ENCODE measurements at regions not wholly inside any gene's neighbourhood (a gene's known extent, or its start where the extent isn't known, plus 50 kb on each side); places are given as distances from the start of the nearest gene placed in this dataset.

DNA sequence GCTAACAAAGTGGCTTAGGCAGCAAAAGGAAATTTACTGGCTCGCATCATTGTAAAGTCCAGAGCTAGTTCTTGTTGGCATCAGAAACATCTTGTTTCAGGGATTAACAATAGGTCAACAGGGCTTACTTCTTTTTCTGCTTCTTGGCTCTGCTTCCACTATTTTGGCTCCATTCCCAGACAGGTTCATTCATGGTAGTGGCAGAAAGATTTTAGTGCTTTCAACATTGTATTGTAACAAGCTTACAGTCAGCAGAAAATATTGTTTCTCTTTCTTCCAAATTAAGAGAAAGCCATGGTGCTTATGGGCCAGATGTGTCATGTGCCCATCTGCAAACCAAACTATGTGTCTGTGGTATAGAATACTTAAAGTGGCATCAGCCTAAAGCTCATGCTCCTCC, 315.6 kb downstream of the RAB38 start:
- peaks cover 9% of the 10 kb centered on the region for H3K9me3 Mint-ChIP-seq
- ChIA-PET CTCF (no interaction called here), POLR2A (interaction anchor here (0.8 kb wide), 1 partner anchor 28 kb away, joined by 3 read pairs; no protein-coding TSS in a partner anchor)
- ATAC-seq (no peak), DNase-seq (ENCODE audit: low spot score) (no peak)
- no peak for TF ChIP-seq ZNF396 (CRISPR knock-in tag; IDR thresholded peaks at IDR 0.05; ENCODE audit: borderline replicate concordance)
- no peak for TF ChIP-seq ETV6 (CRISPR knock-in tag; IDR thresholded peaks at IDR 0.05)
- no peak for TF ChIP-seq GTF2I (CRISPR knock-in tag; conservative IDR thresholded peaks at IDR 0.05)
- TF ChIP-seq, protein P1, sequence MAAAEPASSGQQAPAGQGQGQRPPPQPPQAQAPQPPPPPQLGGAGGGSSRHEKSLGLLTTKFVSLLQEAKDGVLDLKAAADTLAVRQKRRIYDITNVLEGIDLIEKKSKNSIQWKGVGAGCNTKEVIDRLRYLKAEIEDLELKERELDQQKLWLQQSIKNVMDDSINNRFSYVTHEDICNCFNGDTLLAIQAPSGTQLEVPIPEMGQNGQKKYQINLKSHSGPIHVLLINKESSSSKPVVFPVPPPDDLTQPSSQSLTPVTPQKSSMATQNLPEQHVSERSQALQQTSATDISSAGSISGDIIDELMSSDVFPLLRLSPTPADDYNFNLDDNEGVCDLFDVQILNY (CRISPR knock-in tag; IDR thresholded peaks at IDR 0.05): no peak
- no peak for TF ChIP-seq TP53 (CRISPR knock-in tag; IDR thresholded peaks at IDR 0.05)
- TF ChIP-seq, protein P2, sequence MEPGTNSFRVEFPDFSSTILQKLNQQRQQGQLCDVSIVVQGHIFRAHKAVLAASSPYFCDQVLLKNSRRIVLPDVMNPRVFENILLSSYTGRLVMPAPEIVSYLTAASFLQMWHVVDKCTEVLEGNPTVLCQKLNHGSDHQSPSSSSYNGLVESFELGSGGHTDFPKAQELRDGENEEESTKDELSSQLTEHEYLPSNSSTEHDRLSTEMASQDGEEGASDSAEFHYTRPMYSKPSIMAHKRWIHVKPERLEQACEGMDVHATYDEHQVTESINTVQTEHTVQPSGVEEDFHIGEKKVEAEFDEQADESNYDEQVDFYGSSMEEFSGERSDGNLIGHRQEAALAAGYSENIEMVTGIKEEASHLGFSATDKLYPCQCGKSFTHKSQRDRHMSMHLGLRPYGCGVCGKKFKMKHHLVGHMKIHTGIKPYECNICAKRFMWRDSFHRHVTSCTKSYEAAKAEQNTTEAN (CRISPR knock-in tag; IDR thresholded peaks at IDR 0.05): no peak
- TF ChIP-seq, protein P3, sequence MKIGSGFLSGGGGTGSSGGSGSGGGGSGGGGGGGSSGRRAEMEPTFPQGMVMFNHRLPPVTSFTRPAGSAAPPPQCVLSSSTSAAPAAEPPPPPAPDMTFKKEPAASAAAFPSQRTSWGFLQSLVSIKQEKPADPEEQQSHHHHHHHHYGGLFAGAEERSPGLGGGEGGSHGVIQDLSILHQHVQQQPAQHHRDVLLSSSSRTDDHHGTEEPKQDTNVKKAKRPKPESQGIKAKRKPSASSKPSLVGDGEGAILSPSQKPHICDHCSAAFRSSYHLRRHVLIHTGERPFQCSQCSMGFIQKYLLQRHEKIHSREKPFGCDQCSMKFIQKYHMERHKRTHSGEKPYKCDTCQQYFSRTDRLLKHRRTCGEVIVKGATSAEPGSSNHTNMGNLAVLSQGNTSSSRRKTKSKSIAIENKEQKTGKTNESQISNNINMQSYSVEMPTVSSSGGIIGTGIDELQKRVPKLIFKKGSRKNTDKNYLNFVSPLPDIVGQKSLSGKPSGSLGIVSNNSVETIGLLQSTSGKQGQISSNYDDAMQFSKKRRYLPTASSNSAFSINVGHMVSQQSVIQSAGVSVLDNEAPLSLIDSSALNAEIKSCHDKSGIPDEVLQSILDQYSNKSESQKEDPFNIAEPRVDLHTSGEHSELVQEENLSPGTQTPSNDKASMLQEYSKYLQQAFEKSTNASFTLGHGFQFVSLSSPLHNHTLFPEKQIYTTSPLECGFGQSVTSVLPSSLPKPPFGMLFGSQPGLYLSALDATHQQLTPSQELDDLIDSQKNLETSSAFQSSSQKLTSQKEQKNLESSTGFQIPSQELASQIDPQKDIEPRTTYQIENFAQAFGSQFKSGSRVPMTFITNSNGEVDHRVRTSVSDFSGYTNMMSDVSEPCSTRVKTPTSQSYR (CRISPR knock-in tag; IDR thresholded peaks at IDR 0.05): no peak
- no peak for TF ChIP-seq ZSCAN18 (CRISPR knock-in tag; IDR thresholded peaks at IDR 0.05)
- no peak for TF ChIP-seq AR (CRISPR knock-in tag; IDR thresholded peaks at IDR 0.05)
- TF ChIP-seq, protein P4, sequence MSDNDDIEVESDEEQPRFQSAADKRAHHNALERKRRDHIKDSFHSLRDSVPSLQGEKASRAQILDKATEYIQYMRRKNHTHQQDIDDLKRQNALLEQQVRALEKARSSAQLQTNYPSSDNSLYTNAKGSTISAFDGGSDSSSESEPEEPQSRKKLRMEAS (CRISPR knock-in tag; IDR thresholded peaks at IDR 0.05): no peak
- TF ChIP-seq SOX15 (CRISPR knock-in tag; IDR thresholded peaks at IDR 0.05): no peak
- TF ChIP-seq, protein P5, sequence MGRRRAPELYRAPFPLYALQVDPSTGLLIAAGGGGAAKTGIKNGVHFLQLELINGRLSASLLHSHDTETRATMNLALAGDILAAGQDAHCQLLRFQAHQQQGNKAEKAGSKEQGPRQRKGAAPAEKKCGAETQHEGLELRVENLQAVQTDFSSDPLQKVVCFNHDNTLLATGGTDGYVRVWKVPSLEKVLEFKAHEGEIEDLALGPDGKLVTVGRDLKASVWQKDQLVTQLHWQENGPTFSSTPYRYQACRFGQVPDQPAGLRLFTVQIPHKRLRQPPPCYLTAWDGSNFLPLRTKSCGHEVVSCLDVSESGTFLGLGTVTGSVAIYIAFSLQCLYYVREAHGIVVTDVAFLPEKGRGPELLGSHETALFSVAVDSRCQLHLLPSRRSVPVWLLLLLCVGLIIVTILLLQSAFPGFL (CRISPR knock-in tag; IDR thresholded peaks at IDR 0.05; ENCODE audit: borderline replicate concordance): no peak
- TF ChIP-seq KAT7 (CRISPR knock-in tag; IDR thresholded peaks at IDR 0.05; ENCODE audit: borderline replicate concordance): no peak
- H3K27me3 Mint-ChIP-seq (ENCODE audit: low read depth): no peaks in the 10 kb centered on the region; the same call in 1 of the 2 replicates
- H3K36me3 Mint-ChIP-seq: peaks cover 6% of the 10 kb centered on the region; the same call in 1 of the 2 replicates
- H3K27ac Mint-ChIP-seq: no peak overlapping the region
- peaks cover 11% of the 10 kb centered on the region for H3K4me1 Mint-ChIP-seq
- no peak overlapping the region for H3K4me3 Mint-ChIP-seq

DNA sequence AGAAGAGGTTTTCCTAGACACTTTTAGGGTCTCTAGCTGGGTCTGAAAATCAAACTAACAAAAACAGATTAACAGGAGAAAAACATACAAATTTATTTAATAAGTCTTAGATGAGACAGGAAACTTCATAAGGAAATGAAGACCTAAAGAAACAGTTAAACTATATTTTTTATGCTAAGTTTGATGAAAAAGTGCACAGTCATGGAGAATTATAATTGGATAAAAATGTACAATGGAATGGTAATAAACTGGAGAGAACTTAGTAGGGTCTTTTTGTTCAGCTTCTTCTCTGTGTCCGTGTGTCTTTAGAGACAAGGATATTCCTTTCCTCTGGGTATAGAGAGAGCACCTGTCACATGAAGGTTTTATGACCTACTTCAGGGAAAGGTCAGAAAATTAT, 323.4 kb downstream of the RAB38 start:
- H3K4me1 Mint-ChIP-seq: no peaks in the 10 kb centered on the region
- DNase-seq (ENCODE audit: low spot score) (no peak), ATAC-seq (no peak)
- H3K4me3 Mint-ChIP-seq: no peak overlapping the region
- ChIA-PET POLR2A (no interaction called here), CTCF (no interaction called here)
- no peaks in the 10 kb centered on the region for H3K36me3 Mint-ChIP-seq
- H3K27me3 Mint-ChIP-seq (ENCODE audit: low read depth): no peaks in the 10 kb centered on the region
- no peak overlapping the region for H3K27ac Mint-ChIP-seq
- no peak for TF ChIP-seq ZSCAN18 (CRISPR knock-in tag; IDR thresholded peaks at IDR 0.05)
- no peak for TF ChIP-seq SMAD3 (CRISPR knock-in tag; IDR thresholded peaks at IDR 0.05; ENCODE audit: borderline replicate concordance)
- no peak for TF ChIP-seq ARID4B (CRISPR knock-in tag; IDR thresholded peaks at IDR 0.05; ENCODE audit: borderline replicate concordance)
- no peaks in the 10 kb centered on the region for H3K9me3 Mint-ChIP-seq
